Right ventricle myocardium superior (tissue), 1 donor: ENCODE measurements at regions not wholly inside any gene's neighbourhood (a gene's known extent, or its start where the extent isn't known, plus 50 kb on each side); places are given as distances from the start of the nearest gene placed in this dataset.
"Not testable (repeated sequence)": the region's sequence is repeated elsewhere in the genome, so short reads cannot be mapped to it uniquely, and the experiment has no call there.

Source experiments
- ATAC-seq: fragments of 200-7000 bp; cut with Tn5 transposase; one replicate; pipeline ENCODE4 v1.9.1; 2020; ENCODE audit warnings: mild to moderate bottlenecking; ENCODE audit not compliant: poor library complexity
- DNase-seq: peaks from one replicate; pipeline ENCODE4 v3.0.0-alpha.2; 2020
- intact Hi-C: fragments of 100-400 bp; cut with DNase I; formaldehyde crosslinking; loops from one replicate; pipeline ENCODE4 v1.11.2; 2022
- donor health status: DM: no; HTN: yes; CAD: no; lungs with severe emphysema.

DNA sequence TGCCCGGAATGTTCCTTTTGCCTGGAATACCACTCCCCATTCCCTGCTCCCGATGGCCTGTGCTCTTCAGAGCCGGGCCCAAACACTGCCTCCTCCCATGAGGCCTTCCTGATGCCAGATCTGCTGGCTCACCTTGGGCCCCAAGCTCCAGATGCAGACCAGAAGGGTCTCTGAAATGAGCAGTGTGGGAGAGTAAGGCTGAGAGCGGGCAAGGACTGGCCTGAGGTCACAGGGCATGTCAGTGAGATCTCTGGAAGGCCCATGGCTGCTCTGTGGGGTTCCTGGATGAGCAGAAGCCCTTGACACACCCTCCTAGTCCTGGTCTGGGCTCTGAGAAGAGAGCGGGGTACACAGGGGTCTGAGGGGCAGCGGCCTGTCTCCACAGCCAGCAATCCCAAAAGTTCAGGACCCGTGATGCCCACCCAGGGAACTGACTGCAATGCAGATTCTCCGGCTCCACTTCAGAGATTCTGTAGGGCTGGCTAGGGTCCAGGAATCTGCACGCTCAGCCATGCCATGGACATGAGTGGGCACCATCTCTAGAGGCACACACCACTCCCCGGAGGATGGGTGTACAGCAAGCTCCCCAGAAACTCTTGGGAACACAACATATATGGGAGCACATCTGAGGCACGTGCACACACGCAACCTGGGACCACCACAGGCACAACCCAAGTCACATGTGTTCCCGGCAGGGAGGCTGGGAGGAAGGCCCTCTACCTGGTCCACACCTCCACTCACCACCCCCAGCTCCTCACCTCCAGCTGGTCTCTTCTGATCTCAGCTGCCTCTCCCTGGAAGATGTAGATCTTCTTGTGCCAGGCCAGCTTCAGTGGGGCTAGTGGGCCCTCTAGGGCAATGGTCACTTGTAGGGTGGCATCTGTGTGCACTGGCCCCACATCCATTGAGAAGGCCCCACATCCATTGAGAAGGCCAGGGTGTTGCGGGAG is 166.6 kb downstream of the GOLGA6L4 start:
- intact Hi-C loops, ATAC-seq, DNase-seq: not testable (repeated sequence)

DNA sequence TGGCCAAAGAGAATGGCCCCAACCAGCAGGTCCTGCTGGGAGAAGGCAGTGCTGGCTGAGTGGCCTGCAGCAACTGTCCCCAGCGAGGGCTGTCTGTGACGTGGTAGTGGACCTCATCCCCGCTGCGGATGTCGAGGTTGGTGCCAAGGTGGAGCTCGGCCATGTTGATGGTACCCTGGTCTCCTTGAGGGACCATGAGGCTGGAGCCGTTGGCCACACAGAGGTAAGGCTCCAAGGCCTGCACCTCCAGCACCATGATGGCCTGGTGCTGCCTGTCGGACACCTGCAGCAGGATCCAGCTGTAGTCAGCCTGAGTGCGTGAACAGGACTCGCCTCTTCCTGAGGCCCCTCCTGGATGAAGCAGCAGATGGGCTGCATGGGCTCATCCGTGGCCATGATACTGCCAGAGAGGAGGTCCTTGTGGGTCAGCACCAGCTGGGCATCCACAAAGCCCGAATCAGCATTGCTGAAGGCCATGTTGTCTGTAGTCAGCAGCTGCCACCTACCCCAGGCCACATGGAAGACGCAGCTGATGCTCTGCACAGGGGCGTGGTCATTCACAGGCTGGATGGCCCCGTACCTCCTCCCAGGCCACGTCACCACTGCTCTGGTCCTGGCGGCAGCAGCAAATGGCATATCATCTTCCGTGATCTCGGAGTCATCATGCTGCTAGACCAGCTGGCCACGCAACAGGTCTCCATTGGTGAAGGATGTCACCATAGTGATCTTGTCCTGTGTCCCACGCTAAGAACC is 167.5 kb downstream of the GOLGA6L4 start:
- ATAC-seq (no peak), DNase-seq (no peak)
- intact Hi-C loops = no loop called here

DNA sequence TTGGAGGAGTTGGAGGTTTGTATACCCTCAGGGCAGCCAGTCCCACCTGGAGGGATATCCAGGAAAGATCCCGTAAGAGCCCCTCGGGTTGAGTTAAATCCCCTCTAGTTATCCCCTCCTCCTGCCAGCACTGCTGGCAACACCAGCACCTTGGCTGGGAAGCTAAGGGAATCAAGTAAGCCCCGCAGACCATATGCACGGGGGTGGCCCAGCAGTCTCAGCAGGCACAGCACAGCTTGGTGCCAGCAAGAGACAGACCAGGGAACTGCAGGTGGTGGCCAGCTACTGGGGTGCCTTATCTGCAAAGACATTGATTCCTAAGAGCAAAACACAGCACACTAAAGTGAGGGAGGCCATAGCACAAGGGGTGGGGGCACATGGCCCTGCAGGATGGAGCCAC is 173.8 kb downstream of the GOLGA6L4 start:
- intact Hi-C loops, ATAC-seq, DNase-seq: not testable (repeated sequence)

DNA sequence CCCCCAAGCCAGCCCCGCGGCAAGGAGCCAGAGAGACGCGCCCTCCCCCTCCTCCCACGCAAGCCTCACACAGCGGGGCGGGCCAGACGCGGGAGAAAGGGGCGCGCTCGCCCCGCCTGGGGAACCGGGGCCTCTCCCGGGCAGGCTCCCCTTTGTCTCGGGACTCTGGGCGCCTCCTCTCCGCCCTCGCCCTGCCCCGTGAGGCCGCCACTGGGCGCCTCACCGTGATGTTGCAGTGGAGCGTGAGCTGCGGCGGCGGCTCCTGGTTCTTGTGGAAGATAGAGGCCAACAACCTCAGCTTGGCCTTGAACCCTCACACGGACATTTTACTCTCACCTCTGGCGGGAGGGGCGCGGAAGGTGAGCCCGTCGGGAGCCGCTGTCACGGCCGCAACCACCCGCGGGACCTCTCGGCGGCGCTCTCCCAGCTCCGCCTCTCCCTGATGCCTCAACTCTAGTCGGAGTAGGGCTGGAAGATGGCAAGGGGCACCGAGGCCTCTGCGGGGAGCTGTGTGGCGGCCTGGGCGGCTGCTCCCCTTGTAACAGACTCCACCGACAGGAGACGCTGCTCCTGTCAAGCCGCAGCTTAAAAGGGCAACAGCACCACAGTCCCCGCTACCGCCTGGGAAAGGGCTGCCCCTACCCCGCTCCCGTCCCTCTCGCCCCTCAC is 179.2 kb upstream of the ZSCAN2 start:
- ATAC-seq, intact Hi-C loops, DNase-seq: not testable (repeated sequence)

DNA sequence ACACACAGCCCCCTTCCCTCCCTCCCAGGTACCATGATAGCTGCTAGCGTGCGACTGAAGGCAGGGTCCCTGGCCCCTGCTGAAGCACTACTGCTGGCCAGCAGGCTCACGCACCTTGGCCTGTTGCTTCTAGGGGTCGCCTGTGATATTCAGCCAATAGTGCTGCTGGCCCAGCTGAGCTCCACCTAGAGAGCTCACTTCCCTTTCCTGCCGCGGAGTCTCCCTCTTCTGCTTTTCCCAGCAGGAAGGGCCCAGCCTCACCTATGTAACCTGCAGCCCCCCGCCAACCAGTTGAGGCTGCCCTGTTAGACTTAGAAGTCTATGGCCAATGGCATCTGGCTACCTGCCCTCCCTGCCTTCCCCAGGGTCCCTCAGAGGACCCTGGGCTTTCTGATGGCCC is 175.5 kb upstream of the ZSCAN2 start:
- ATAC-seq, intact Hi-C loops, DNase-seq: not testable (repeated sequence)

DNA sequence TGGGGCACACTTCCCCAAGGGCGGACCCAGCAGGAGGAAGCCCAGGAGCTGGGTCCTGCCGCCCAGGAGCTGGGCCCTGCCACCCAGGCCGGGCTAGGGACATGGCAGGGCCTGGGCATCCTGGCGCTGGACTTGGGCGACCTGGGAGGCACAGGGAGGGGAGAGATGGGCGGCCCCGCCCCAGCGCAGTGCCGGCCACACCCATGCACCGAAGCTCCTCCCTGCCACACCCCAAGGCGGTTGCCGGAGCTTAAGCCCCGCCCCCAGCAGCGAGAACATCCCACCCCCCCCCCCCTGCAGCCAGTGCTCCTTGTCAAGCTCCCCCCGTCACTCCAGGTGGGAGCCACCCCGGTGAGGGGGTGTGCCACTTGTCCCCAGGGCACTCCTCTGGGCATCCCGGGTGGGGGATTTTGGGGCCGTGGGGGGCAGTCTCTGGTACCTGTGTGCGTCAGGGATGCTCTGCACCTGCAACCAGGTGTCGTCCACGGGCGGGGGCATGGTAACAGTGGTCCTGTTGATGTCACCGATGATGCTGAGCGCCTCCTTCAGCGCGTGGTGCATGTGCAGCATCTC is 127.4 kb upstream of the ZSCAN2 start:
- DNase-seq, ATAC-seq, intact Hi-C loops: not testable (repeated sequence)

DNA sequence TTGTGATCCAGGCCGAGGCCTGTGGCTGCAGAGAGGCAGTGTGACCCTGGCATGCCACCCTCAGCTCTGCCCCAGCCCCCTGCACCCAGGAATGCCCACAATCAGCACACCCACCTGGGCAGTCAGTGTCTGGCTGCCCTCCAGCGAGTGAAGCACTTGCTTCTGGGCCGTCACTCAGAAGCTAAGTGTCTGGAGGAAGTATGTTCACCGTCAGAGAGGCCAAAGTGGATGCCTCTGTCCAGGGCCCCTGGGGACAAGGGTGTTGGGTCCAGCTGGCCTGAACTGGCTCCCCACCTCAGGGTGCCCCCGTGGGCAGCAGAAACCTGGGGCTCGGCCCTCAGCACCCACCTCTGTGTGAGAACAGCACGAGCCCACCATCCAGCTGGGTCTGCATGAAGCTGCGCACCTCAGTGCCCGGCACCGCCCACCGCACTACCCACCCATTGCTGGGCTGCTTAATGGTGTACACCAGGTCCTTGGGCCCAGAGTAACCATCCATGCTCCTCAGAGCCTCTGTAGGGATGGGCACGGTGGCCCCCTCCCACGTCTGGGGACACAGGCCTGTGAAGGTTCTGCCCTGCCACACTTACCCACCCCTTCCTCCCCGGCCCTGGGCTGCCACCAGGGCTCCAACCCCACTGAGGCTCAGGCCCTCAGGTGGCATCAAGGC is 124.3 kb upstream of the ZSCAN2 start:
- DNase-seq, intact Hi-C loops: not testable (repeated sequence)
- ATAC-seq = peak; percentile 84

DNA sequence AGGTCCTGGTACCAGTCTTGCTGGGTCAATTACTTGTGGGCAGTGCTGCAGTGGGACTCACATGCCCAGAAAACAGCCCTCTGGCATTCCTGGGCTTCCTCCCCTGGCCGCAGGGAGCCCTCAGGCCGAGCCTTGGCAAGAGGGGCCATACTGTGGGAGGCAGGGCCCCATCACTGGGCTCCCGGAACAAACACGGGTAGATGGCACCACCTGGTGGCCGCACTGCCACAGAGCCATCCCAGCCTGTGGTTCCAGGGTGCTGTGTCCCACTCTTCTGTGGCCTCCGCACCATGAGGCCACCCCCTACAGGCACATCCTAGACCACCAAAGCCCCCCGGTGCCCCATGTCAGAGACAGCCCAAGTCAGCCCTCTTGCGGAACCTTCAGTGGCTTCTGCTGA is 123.3 kb upstream of the ZSCAN2 start:
- intact Hi-C loops, DNase-seq: not testable (repeated sequence)
- ATAC-seq = peak; percentile 92

DNA sequence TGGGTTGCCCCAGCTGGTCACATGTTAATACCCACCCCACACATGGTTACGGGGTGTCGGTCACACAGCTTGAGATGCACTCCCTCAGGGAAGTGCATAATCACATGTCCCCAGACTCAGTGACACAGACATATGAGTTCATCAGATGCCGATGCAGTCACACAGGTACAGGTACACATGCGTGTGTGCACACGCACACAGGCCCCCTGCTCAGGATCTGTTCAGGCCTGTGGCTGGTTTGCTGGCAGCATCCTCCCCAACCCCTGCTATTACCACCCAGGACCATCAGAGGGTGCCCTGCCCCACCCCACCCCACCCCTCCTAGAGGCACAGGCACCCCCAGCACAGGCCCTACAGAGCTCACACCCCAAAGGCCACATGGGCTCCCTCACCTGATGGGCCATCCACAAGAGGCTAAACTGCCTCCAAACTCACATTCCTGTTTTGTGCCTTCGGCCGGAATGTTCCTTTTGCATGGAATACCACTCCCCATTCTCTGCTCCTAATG is 120.6 kb upstream of the ZSCAN2 start:
- ATAC-seq, DNase-seq, intact Hi-C loops: not testable (repeated sequence)

DNA sequence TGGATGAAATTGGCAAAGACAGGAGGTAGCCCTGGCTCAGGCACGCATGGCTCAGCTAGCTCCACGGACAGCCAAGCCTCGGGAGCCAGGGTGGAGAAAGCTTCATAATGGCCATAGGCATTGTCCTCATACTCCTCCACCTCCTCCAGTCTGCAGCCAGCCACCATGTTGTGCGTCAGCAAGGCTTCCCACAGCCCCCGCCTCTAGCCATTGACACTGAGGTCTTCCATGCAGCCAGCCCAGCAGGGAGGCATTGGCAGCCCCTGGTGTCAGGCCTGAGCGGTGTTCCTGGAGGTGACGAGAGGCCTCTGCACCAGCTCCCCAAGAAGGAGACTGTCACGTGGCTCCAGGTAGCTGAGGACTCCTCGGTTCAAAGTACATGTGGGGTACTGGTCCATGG is 117.0 kb upstream of the ZSCAN2 start:
- ATAC-seq, intact Hi-C loops: not testable (repeated sequence)
- DNase-seq = peak; percentile 28

DNA sequence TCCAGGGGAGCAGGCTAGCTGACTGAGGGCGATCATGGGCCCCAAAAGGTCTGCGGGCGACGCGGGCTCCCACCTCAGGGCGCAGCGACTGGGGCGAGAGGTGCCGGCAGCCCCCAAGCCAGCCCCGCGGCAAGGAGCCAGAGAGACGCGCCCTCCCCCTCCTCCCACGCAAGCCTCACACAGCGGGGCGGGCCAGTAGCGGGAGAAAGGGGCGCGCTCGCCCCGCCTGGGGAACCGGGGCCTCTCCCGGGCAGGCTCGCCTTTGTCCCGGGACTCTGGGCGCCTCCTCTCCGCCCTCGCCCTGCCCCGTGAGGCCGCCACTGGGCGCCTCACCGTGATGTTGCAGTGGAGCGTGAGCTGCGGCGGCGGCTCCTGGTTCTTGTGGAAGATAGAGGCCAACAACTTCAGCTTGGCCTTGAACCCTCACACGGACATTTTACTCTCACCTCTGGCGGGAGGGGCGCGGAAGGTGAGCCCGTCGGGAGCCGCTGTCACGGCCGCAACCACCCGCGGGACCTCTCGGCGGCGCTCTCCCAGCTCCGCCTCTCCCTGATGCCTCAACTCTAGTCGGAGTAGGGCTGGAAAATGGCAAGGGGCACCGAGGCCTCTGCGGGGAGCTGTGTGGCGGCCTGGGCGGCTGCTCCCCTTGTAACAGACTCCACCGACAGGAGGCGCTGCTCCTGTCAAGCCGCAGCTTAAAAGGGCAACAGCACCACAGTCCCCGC is 100.5 kb upstream of the ZSCAN2 start:
- ATAC-seq, intact Hi-C loops: not testable (repeated sequence)
- peak; percentile 67 for DNase-seq

DNA sequence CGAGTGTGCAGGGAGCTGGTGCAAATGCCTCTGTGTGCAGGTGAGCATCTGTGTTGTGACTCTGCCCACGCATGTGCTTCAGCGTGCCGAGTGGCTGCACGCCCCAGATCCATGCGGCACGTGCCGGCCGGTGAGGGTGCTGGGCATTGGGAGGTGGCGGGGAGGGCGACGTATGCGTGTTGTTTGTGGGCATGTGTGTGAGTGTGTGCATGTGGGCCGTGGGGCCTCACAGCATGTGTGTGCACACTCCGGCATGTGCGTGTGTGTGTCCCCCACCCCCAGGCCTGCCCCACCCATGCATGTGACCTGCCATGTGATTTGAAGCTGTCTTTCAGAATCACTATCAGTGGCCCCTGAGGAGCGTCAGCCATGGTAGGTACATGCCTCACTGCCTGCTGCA is 97.7 kb upstream of the ZSCAN2 start:
- ATAC-seq, intact Hi-C loops: not testable (repeated sequence)

DNA sequence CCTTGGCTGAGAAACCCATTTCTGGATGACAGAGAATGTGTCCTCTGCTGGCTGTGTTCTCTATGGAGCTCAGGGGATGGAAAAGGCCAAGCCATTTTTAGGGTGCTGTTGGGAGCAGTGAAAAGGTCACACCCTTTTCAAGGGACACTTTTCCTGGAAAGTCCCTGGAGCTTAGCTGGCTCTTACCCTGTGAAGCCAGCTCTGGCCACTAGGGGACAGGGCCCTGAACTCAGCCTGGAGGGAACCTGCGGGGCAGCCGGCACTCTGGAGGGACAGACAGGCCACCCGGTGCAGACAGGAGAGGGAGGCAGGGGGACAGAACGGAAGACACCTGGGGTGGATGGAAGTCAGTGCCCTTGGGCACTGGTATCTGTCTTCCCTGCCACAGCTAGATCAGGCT is 95.3 kb upstream of the ZSCAN2 start:
- ATAC-seq, intact Hi-C loops, DNase-seq: not testable (repeated sequence)

More for the DNA sequence above, 97.7 kb upstream of the ZSCAN2 start:
- DNase-seq = not testable (repeated sequence)

DNA sequence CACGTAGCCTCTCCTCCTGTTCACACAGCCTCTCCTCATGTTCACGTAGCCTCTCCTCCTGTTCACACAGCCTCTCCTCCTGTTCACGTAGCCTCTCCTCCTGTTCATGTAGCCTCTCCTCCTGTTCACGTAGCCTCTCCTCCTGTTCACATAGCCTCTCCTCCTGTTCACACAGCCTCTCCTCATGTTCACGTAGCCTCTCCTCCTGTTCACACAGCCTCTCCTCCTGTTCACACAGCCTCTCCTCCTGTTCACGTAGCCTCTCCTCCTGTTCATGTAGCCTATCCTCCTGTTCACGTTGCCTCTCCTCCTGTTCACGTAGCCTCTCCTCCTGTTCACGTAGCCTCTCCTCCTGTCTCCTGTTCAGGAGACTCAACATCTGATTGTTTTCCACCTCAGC is 88.5 kb upstream of the ZSCAN2 start:
- ATAC-seq, DNase-seq, intact Hi-C loops: not testable (repeated sequence)

DNA sequence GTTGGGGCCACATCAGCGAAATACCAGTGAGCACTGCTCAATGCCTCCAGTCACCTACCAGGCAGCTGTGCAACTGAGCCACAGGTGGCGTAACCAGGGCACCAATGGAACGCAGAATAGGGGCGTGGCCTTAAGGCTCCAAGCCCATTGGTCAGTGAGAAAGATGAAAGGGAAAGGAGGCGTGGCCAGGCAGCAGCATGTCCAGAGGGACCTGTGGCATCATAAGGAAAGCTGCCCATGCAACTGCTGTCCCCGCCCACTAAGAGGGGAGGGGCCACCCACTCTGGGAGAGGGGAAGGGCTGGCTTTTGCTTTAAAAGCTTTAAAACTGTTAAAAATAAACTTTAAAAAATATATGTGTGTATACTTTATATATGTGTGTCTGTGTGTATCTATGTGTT is 84.0 kb upstream of the ZSCAN2 start:
- DNase-seq, ATAC-seq, intact Hi-C loops: not testable (repeated sequence)

DNA sequence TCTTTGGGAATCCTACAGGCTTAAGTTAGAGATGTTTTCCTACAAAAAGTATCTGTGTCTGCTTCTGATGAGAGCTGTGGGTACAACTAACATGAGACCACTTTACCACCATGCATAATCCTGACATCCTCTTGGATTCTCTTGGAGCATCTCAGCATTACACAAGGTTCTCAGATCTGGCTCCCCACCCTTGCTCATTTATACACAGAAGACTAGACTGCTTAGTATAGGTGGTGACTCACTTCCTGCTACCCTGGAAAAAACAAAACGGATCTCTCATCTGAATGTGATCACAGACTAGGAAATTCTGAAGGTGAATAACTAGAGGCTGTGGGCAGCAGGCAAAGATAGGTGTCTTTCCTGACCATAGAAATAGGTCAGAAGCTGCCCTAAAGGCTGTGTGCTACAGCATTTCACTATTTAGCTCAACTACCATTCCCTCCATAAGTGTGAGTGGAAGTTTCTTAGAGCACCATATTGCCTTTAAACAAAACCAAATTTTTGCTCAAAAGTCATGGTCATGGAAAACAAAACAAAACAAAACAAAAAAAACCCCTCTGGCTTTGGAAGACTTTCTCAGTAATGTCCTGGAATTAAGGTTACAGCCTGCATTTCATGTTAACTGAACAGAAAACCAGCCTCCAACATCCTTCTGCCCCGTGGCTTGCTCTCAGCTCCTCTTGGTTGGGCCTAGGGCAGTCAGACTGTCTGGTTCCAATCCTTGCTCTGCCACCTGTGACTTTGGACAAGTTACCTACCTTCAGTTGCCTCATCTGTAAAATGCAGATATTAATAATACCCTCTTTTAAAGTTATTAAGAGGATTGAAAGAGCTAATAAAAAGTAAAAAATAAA is 75.1 kb upstream of the ZSCAN2 start:
- intact Hi-C loops, DNase-seq, ATAC-seq: not testable (repeated sequence)
